Adrenal gland (tissue), 9 donors: ENCODE measurements at regions not wholly inside any gene's neighbourhood (a gene's known extent, or its start where the extent isn't known, plus 50 kb on each side); places are given as distances from the start of the nearest gene placed in this dataset.

Source experiments
- DNase-seq, 7 donors: peaks; one replicate each; pipeline ENCODE4 v3.0.0-alpha.2; 2019 to 2020
- H3K27ac ChIP-seq, 5 donors: fragments of 200-600 bp; sonication (generic) in 4 of 5; 1 replicate in 3 of 5; 2 replicates in 2 of 5; pipeline versions ENCODE4 v1.5.1 to v1.8.0; 2016 to 2020; ENCODE audit warnings: mild to moderate bottlenecking in 1 of 5
- H3K27me3 ChIP-seq: fragments of 200-600 bp; 2 replicates; pipeline ENCODE4 v1.8.0; 2021
- H3K36me3 ChIP-seq, 2 donors: fragments of 200-600 bp; replicated peaks in 1 of 2; 1 replicate in 1 of 2; 2 replicates in 1 of 2; pipeline versions ENCODE4 v1.5.1 to v1.8.0; 2018 to 2022
- H3K4me1 ChIP-seq, 2 donors: fragments of 200-600 bp; replicated peaks in 1 of 2; 1 replicate in 1 of 2; 2 replicates in 1 of 2; pipeline versions ENCODE4 v1.5.1 to v1.8.0; 2018 to 2021
- H3K4me3 ChIP-seq, 4 donors: fragments of 200-600 bp; sonication (generic) in 3 of 4; one replicate each; pipeline ENCODE4 v1.5.1; 2016 to 2018
- H3K9me3 ChIP-seq, 3 donors: fragments of 200-600 bp; sonication (generic) in 1 of 3; replicated peaks in 1 of 3; 1 replicate in 2 of 3; 2 replicates in 1 of 3; pipeline versions ENCODE4 v1.5.1 to v1.8.0; 2016 to 2021
- CTCF ChIP-seq, 6 experiments: fragments of 450-650 bp in 4 of 6; fragments of 200-600 bp in 2 of 6; sonication (generic) in 1 of 6; IDR thresholded peaks; 1 replicate in 5 of 6; 2 replicates in 1 of 6; pipeline versions ENCODE4 v1.5.1 to v1.8.0; 2016 to 2021; ENCODE audit warnings: antibody characterized with exemption in 6 of 6, mild to moderate bottlenecking in 2 of 6, moderate library complexity in 1 of 6
- POLR2A ChIP-seq, 2 donors: fragments of 450-650 bp; IDR thresholded peaks; one replicate each; pipeline ENCODE4 v1.6.1; 2017; ENCODE audit warnings: antibody characterized with exemption in 2 of 2, mild to moderate bottlenecking in 2 of 2, moderate library complexity in 1 of 2
- WGBS, 4 donors: extraction: QIAGEN DNeasy Blood & Tissue Kit in 2 of 4; methylation state at CpG; one replicate each; pipeline versions ENCODE4 v1.1.5 to v1.1.7; 2013 to 2017; 5-methylcytosine and 5-hydroxymethylcytosine counted together
- intact Hi-C, 2 donors: fragments of 100-400 bp; cut with DNase I; formaldehyde crosslinking; loops; one replicate each; pipeline versions ENCODE4 v1.14.1 to v1.15.0; 2022 to 2023
- donor health status: healthy with polysubstance abuse.
- donor health status: Bipolar disorder and iron deficiency.
- donor health status: DM: yes; HTN: yes; CAD: no.
- donor health status: DM: no; HTN: no; CAD: no.
- donor health status: DM: no; HTN: no; CAD: no.

GRCh38 chr9:78865737-78866136 lies 568.8 kb downstream of the PSAT1 start:
- 77 to 91% (median 81%) methylated on average over 2 of the region's 2 CpGs for WGBS, 4 donors
- TF ChIP-seq CTCF (IDR thresholded peaks at IDR 0.05) (no peak), POLR2A (IDR thresholded peaks at IDR 0.05) (no peak)
- Histone ChIP-seq H3K9me3 (no peaks in the 10 kb centered on the region), H3K36me3 (no peaks in the 10 kb centered on the region), H3K4me3 (no peak overlapping the region), H3K27ac (no peak overlapping the region), H3K4me1 (no peaks in the 10 kb centered on the region), H3K27me3 (no peaks in the 10 kb centered on the region)
- no peak for DNase-seq
- intact Hi-C loops: no loop called here

- no peaks in the 10 kb centered on the region for H3K27me3 ChIP-seq
- H3K9me3 ChIP-seq: no peaks in the 10 kb centered on the region
- H3K4me3 ChIP-seq: no peak overlapping the region
- TF ChIP-seq POLR2A (IDR thresholded peaks at IDR 0.05): no peak
- TF ChIP-seq CTCF (IDR thresholded peaks at IDR 0.05): no peak
- no peaks in the 10 kb centered on the region for H3K4me1 ChIP-seq
- DNase-seq: no peak
- no peaks in the 10 kb centered on the region for H3K36me3 ChIP-seq
- H3K27ac ChIP-seq: no peak overlapping the region
- intact Hi-C loops: no loop called here
- 51 to 59% (median 55%) methylated on average over 6 of the region's 6 CpGs for WGBS, 4 donors
These were observed 569.5 kb downstream of the PSAT1 start for GRCh38 chr9:78866207-78867132.

GRCh38 chr9:78871086-78871451 lies 574.1 kb downstream of the PSAT1 start:
- H3K27ac ChIP-seq: no peak overlapping the region
- H3K9me3 ChIP-seq: no peaks in the 10 kb centered on the region
- H3K27me3 ChIP-seq: no peaks in the 10 kb centered on the region
- H3K4me3 ChIP-seq: no peak overlapping the region
- H3K36me3 ChIP-seq: no peaks in the 10 kb centered on the region
- no peaks in the 10 kb centered on the region for H3K4me1 ChIP-seq
- DNase-seq: no peak
- intact Hi-C loops: no loop called here
- TF ChIP-seq CTCF (IDR thresholded peaks at IDR 0.05): no peak
- no peak for TF ChIP-seq POLR2A (IDR thresholded peaks at IDR 0.05)

GRCh38 chr9:78871452-78872331 lies 574.8 kb downstream of the PSAT1 start:
- H3K27me3 ChIP-seq: no peaks in the 10 kb centered on the region
- intact Hi-C loops: no loop called here
- no peak for DNase-seq
- H3K36me3 ChIP-seq: no peaks in the 10 kb centered on the region
- H3K4me1 ChIP-seq: no peaks in the 10 kb centered on the region
- 74 to 78% (median 76%) methylated on average over 4 of the region's 4 CpGs for WGBS, 4 donors
- no peak overlapping the region for H3K27ac ChIP-seq
- H3K4me3 ChIP-seq: no peak overlapping the region
- no peak for TF ChIP-seq POLR2A (IDR thresholded peaks at IDR 0.05)
- TF ChIP-seq CTCF (IDR thresholded peaks at IDR 0.05): no peak
- H3K9me3 ChIP-seq: no peaks in the 10 kb centered on the region
